ENCODE measurements at regions not wholly inside any gene's neighbourhood (a gene's known extent, or its start where the extent isn't known, plus 50 kb on each side); places are given as distances from the start of the nearest gene placed in this dataset.

- DNase-seq (ENCODE audit: low read depth): no peak
- TF ChIP-seq CTCF (IDR thresholded peaks at IDR 0.05; ENCODE audit: insufficient read depth, low read depth, low read length, missing control alignments): no peak
- no peak overlapping the region for H3K4me3 ChIP-seq (ENCODE audit: low read depth, low read length)
These were observed 271.0 kb upstream of the ROBO2 start for GRCh38 chr3:76768912-76769311.

GRCh38 chr3:76776927-76777326, 263.0 kb upstream of the ROBO2 start:
- no peak for DNase-seq (ENCODE audit: low read depth)
- no peak for TF ChIP-seq CTCF (IDR thresholded peaks at IDR 0.05; ENCODE audit: insufficient read depth, low read depth, low read length, missing control alignments)
- H3K4me3 ChIP-seq (ENCODE audit: low read depth, low read length): no peak overlapping the region

DNA sequence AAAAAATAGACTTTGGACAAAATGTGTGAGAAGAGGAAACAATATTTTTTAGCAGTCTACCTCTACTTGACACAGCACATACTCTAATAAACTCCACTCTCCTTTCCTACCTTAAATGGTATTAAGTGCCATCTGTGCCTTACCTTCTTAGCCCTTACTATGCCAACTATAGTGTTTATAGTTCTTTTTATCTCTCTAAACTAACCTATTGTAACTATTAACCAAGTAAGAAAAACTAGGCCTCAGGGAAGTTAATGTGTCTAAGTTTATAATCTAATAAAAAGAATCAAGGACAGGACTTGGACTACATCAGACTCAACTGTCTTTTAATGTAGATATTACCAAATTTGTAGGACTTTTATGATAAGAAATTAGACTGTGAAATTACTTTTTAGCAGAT, 251.7 kb upstream of the ROBO2 start:
- no peak for TF ChIP-seq CTCF (IDR thresholded peaks at IDR 0.05; ENCODE audit: insufficient read depth, low read depth, low read length, missing control alignments)
- DNase-seq (ENCODE audit: low read depth): no peak
- H3K4me3 ChIP-seq (ENCODE audit: low read depth, low read length): no peak overlapping the region

- TF ChIP-seq CTCF (IDR thresholded peaks at IDR 0.05; ENCODE audit: insufficient read depth, low read depth, low read length, missing control alignments): no peak
- H3K4me3 ChIP-seq (ENCODE audit: low read depth, low read length): no peak overlapping the region
- no peak for DNase-seq (ENCODE audit: low read depth)
These were observed 250.7 kb upstream of the ROBO2 start for GRCh38 chr3:76789237-76789636.

DNA sequence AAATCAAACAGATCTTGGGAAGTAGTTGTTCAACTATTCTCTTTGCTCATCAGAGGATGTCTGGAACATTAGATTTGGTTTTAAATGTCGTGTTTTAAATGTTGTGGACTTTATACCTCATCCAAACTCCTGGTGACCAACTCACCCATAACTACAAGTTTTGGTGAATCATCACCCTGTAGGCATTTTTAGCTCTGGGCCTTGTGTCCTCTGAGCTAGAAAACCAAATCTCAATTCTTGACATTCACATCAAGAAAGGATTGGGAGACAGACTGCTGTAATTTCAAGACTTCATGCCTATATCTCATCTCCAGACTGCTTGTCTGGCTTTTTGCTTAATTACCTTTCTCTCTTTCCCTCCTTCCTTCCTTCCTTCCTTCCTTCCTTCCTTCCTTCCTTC, 228.5 kb upstream of the ROBO2 start:
- no peak overlapping the region for H3K4me3 ChIP-seq (ENCODE audit: low read depth, low read length)
- TF ChIP-seq CTCF (IDR thresholded peaks at IDR 0.05; ENCODE audit: insufficient read depth, low read depth, low read length, missing control alignments): no peak
- no peak for DNase-seq (ENCODE audit: low read depth)

- DNase-seq (ENCODE audit: low read depth): no peak
- no peak for TF ChIP-seq CTCF (IDR thresholded peaks at IDR 0.05; ENCODE audit: insufficient read depth, low read depth, low read length, missing control alignments)
- H3K4me3 ChIP-seq (ENCODE audit: low read depth, low read length): no peak overlapping the region
These were observed 227.2 kb upstream of the ROBO2 start for GRCh38 chr3:76812649-76813242.

DNA sequence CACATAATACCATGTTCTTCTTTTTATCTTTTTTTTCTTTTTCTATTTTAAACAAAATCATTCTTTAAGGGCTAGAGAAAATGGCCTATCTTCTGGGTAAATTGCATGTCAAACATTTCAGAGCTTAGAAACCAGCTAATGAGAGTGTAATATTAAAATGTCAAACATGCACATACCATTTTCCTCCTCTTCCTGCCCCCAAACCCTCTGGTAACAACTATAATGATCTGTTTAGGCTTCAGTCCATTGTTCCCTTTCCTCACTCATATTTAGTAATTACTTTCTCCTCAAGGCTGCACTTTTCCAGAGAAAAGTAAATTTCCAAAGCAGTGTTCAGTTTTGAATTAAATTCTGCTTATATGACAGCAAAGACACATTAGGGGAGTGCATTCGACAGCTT, 224.3 kb upstream of the ROBO2 start:
- TF ChIP-seq CTCF (IDR thresholded peaks at IDR 0.05; ENCODE audit: insufficient read depth, low read depth, low read length, missing control alignments): no peak
- H3K4me3 ChIP-seq (ENCODE audit: low read depth, low read length): no peak overlapping the region
- DNase-seq (ENCODE audit: low read depth): no peak
